Stimulated activated CD8-positive, alpha-beta memory T cell treated with anti-CD3 and anti-CD28 coated beads, Interleukin-12 subunit alpha, Interleukin-12 subunit beta, amount 100 ng/mL, for 24 hours (primary cell): ENCODE measurements at regions not wholly inside any gene's neighbourhood (a gene's known extent, or its start where the extent isn't known, plus 50 kb on each side); places are given as distances from the start of the nearest gene placed in this dataset.

Source experiments
- DNase-seq: peaks from one replicate; pipeline ENCODE4 v3.0.0-alpha.2; 2020; ENCODE audit errors: extremely low read depth

- no peak for DNase-seq
These were observed 81.5 kb downstream of the NDUFS5 start for GRCh38 chr1:39107341-39108290.

- DNase-seq = no peak
These were observed 83.5 kb downstream of the NDUFS5 start for GRCh38 chr1:39109644-39110043.

- no peak for DNase-seq
These were observed 84.2 kb downstream of the NDUFS5 start for GRCh38 chr1:39110325-39110851.

- DNase-seq = no peak
These were observed 84.7 kb downstream of the NDUFS5 start for GRCh38 chr1:39110882-39111281.

GRCh38 chr1:39113109-39113743, 87.1 kb downstream of the NDUFS5 start:
- no peak for DNase-seq

- DNase-seq = no peak
These were observed 89.0 kb upstream of the MACF1 start for GRCh38 chr1:39115271-39116110.

GRCh38 chr1:39116116-39116607, 88.3 kb upstream of the MACF1 start:
- no peak for DNase-seq

- DNase-seq = no peak
These were observed 87.4 kb upstream of the MACF1 start for GRCh38 chr1:39116860-39117728.

GRCh38 chr1:39117899-39118450, 86.5 kb upstream of the MACF1 start:
- no peak for DNase-seq

GRCh38 chr1:39122056-39122455, 82.4 kb upstream of the MACF1 start:
- no peak for DNase-seq

GRCh38 chr1:39124282-39124681, 80.2 kb upstream of the MACF1 start:
- no peak for DNase-seq

- DNase-seq = no peak
These were observed 77.0 kb upstream of the MACF1 start for GRCh38 chr1:39127513-39127912.

- DNase-seq = no peak
These were observed 76.4 kb upstream of the MACF1 start for GRCh38 chr1:39128126-39128525.

- DNase-seq = no peak
These were observed 75.5 kb upstream of the MACF1 start for GRCh38 chr1:39128959-39129358.

GRCh38 chr1:39129514-39129913, 75.0 kb upstream of the MACF1 start:
- no peak for DNase-seq

GRCh38 chr1:39130325-39130724, 74.2 kb upstream of the MACF1 start:
- no peak for DNase-seq

- DNase-seq = no peak
These were observed 72.6 kb upstream of the MACF1 start for GRCh38 chr1:39131940-39132339.

- no peak for DNase-seq
These were observed 71.8 kb upstream of the MACF1 start for GRCh38 chr1:39132505-39133339.

GRCh38 chr1:39133340-39133684, 71.2 kb upstream of the MACF1 start:
- DNase-seq = no peak
